DOHH2 (cell line): ENCODE measurements at regions not wholly inside any gene's neighbourhood (a gene's known extent, or its start where the extent isn't known, plus 50 kb on each side); places are given as distances from the start of the nearest gene placed in this dataset.

Experiments used
- CTCF ChIP-seq: fragments of 200-600 bp; sonication (generic); IDR thresholded peaks from one replicate; pipeline ENCODE4 v1.5.1; 2014; ENCODE audit warnings: antibody characterized with exemption, mild to moderate bottlenecking, low read depth, low read length; ENCODE audit not compliant: poor library complexity, severe bottlenecking
- EZH2phosphoT487 ChIP-seq: fragments of 200-600 bp; sonication (generic); IDR thresholded peaks from 2 replicates; pipeline ENCODE4 v1.6.1; 2017; ENCODE audit warnings: borderline replicate concordance, mild to moderate bottlenecking, antibody characterized with exemption, low read length, moderate library complexity, mixed read lengths

GRCh38 chr7:26553582-26553981, 261.9 kb downstream of the SNX10 start:
- no peak for TF ChIP-seq CTCF
- TF ChIP-seq EZH2phosphoT487, result no peak
